IMR-90 (cell line): ENCODE measurements at regions not wholly inside any gene's neighbourhood (a gene's known extent, or its start where the extent isn't known, plus 50 kb on each side); places are given as distances from the start of the nearest gene placed in this dataset.
A peak's percentile ranks its signal among the peaks of the same experiment; 100 is the strongest.

Experiments used
- ATAC-seq: fragments of 200-7000 bp; cut with Tn5 transposase; 2 replicates; pipeline ENCODE4 v1.9.1; 2020; ENCODE audit warnings: low read depth, mild to moderate bottlenecking, moderate library complexity
- BruUV-seq: library from RNA; stranded (reverse); fragments of 400-500 nt; replicated peaks from 2 replicates; lab custom pipeline; 2021; lab: Mats Ljungman, UMichigan
- CTCF ChIA-PET: fragments of 300-600 bp; formaldehyde crosslinking; extraction: SDS; loops from one replicate; lab custom pipeline; 2021; ENCODE audit warnings: antibody characterized with exemption; lab: Yijun Ruan, JAX
- POLR2A ChIA-PET: fragments of 300-600 bp; sonication (Branson Sonifier 250); formaldehyde crosslinking; loops from one replicate; lab custom pipeline; 2022; ENCODE audit warnings: antibody characterized with exemption; ENCODE audit not compliant: unreplicated experiment; lab: Charles Lee
- DNase-seq: peaks from one replicate; pipeline ENCODE4 v3.0.0; 2013
- H2AFZ ChIP-seq: replicated peaks from 2 replicates; pipeline ENCODE3; 2013; ENCODE audit warnings: low read length, mild to moderate bottlenecking; ENCODE audit not compliant: poor library complexity
- H2AK5ac ChIP-seq: 2 replicates; pipeline ENCODE4 v1.6.1; 2013; ENCODE audit warnings: low read depth, low read length, inconsistent platforms
- H2AK9ac ChIP-seq: replicated peaks from 2 replicates; pipeline ENCODE3; 2013; ENCODE audit warnings: mild to moderate bottlenecking, low read depth, low read length, moderate library complexity; ENCODE audit not compliant: poor library complexity
- H2BK120ac ChIP-seq: 2 replicates; pipeline ENCODE4 v1.6.1; 2013; ENCODE audit warnings: low read depth, low read length, inconsistent platforms
- H2BK15ac ChIP-seq: 3 replicates; pipeline ENCODE4 v1.6.1; 2013; ENCODE audit warnings: low read depth, low read length, inconsistent platforms
- H2BK20ac ChIP-seq: 2 replicates; pipeline ENCODE4 v1.6.1; 2013; ENCODE audit warnings: low read depth, mild to moderate bottlenecking, inconsistent platforms, low read length, moderate library complexity
- H2BK5ac ChIP-seq: 2 replicates; pipeline ENCODE4 v1.6.1; 2013; ENCODE audit warnings: mild to moderate bottlenecking, low read depth, low read length, inconsistent platforms; ENCODE audit not compliant: poor library complexity, severe bottlenecking
- H3K14ac ChIP-seq: replicated peaks from 2 replicates; pipeline ENCODE4 v1.6.1; 2013; ENCODE audit warnings: low read depth, low read length, inconsistent platforms
- H3K18ac ChIP-seq: 2 replicates; pipeline ENCODE4 v1.6.1; 2013; ENCODE audit warnings: low read depth, low read length, control low read depth
- H3K23ac ChIP-seq: 2 replicates; pipeline ENCODE4 v1.6.1; 2013; ENCODE audit warnings: low read depth, low read length, inconsistent platforms
- H3K27ac ChIP-seq: 2 replicates; pipeline ENCODE4 v1.5.1; 2013; ENCODE audit warnings: mild to moderate bottlenecking, control low read depth, low read length; ENCODE audit not compliant: insufficient read depth
- H3K27me3 ChIP-seq: 2 replicates; pipeline ENCODE4 v1.6.1; 2013; ENCODE audit warnings: low read length; ENCODE audit not compliant: control insufficient read depth, insufficient read depth
- H3K36me3 ChIP-seq: 2 replicates; pipeline ENCODE4 v1.6.1; 2013; ENCODE audit warnings: low read length, mixed read lengths; ENCODE audit not compliant: control insufficient read depth, insufficient read depth
- H3K4ac ChIP-seq: 2 replicates; pipeline ENCODE4 v1.6.1; 2013; ENCODE audit warnings: low read depth, low read length, inconsistent platforms
- H3K4me1 ChIP-seq: 2 replicates; pipeline ENCODE4 v1.6.1; 2013; ENCODE audit warnings: low read length, mixed read lengths; ENCODE audit not compliant: control insufficient read depth, insufficient read depth
- H3K4me2 ChIP-seq: 2 replicates; pipeline ENCODE4 v1.6.1; 2013; ENCODE audit warnings: low read depth, mild to moderate bottlenecking, control low read depth, low read length, moderate library complexity
- H3K4me3 ChIP-seq: 2 replicates; pipeline ENCODE4 v1.5.1; 2013; ENCODE audit warnings: low read depth, mild to moderate bottlenecking, control low read depth, low read length, moderate library complexity; ENCODE audit not compliant: insufficient read depth
- H3K56ac ChIP-seq: 2 replicates; pipeline ENCODE4 v1.6.1; 2013; ENCODE audit warnings: low read length, inconsistent platforms; ENCODE audit not compliant: insufficient read depth; ENCODE audit errors: extremely low read depth
- H3K79me1 ChIP-seq, 2 experiments: 2 replicates each; pipeline ENCODE4 v1.6.1; 2013; ENCODE audit warnings: low read length in 2 of 2, inconsistent platforms in 1 of 2, low read depth in 1 of 2
- H3K9ac ChIP-seq: 2 replicates; pipeline ENCODE4 v1.6.1; 2013; ENCODE audit warnings: low read depth, low read length, control low read depth
- H3K9me1 ChIP-seq: 2 replicates; pipeline ENCODE4 v1.6.1; 2013; ENCODE audit warnings: low read length, inconsistent platforms; ENCODE audit not compliant: insufficient read depth
- H3K9me3 ChIP-seq: 2 replicates; pipeline ENCODE4 v1.6.1; 2013; ENCODE audit warnings: low read length; ENCODE audit not compliant: control insufficient read depth, insufficient read depth
- H4K20me1 ChIP-seq: 2 replicates; pipeline ENCODE4 v1.6.1; 2013; ENCODE audit warnings: low read length, inconsistent platforms; ENCODE audit not compliant: insufficient read depth
- H4K5ac ChIP-seq: 2 replicates; pipeline ENCODE4 v1.6.1; 2013; ENCODE audit warnings: mild to moderate bottlenecking, low read depth, low read length, control low read depth
- H4K8ac ChIP-seq, 2 experiments: 2 replicates each; pipeline ENCODE4 v1.6.1; 2013; ENCODE audit warnings: low read depth in 2 of 2, low read length in 2 of 2, control low read depth in 1 of 2, inconsistent platforms in 1 of 2
- H4K91ac ChIP-seq: 2 replicates; pipeline ENCODE4 v1.6.1; 2013; ENCODE audit warnings: low read depth, low read length, inconsistent platforms; ENCODE audit not compliant: insufficient read depth
- BHLHE40 ChIP-seq: fragments of 150-350 bp; IDR thresholded peaks from 2 replicates; pipeline ENCODE4 v1.6.1; 2016; ENCODE audit warnings: mild to moderate bottlenecking, low read depth, low read length
- CEBPB ChIP-seq: IDR thresholded peaks from 2 replicates; pipeline ENCODE4 v1.6.1; 2012; ENCODE audit warnings: low read depth, low read length, improper control_type of control experiment
- CHD1 ChIP-seq: IDR thresholded peaks from 2 replicates; pipeline ENCODE4 v1.6.1; 2012; ENCODE audit warnings: low read depth, low read length, improper control_type of control experiment
- ELK1 ChIP-seq: fragments of 150-350 bp; IDR thresholded peaks from 2 replicates; pipeline ENCODE4 v1.6.1; 2016; ENCODE audit warnings: low read depth, mild to moderate bottlenecking, low read length, moderate library complexity, borderline replicate concordance
- FOS ChIP-seq: fragments of 150-350 bp; IDR thresholded peaks from 2 replicates; pipeline ENCODE4 v1.6.1; 2016; ENCODE audit warnings: low read depth, low read length
- MAFK ChIP-seq: IDR thresholded peaks from 2 replicates; pipeline ENCODE4 v1.6.1; 2012; ENCODE audit warnings: low read depth, low read length, improper control_type of control experiment
- MAZ ChIP-seq: IDR thresholded peaks from 2 replicates; pipeline ENCODE4 v1.6.1; 2012; ENCODE audit warnings: low read depth, mild to moderate bottlenecking, low read length, improper control_type of control experiment, moderate library complexity, borderline replicate concordance
- MXI1 ChIP-seq: IDR thresholded peaks from 2 replicates; pipeline ENCODE4 v1.6.1; 2012; ENCODE audit warnings: low read depth, mild to moderate bottlenecking, low read length, moderate library complexity, borderline replicate concordance
- NFE2L2 ChIP-seq: fragments of 150-350 bp; IDR thresholded peaks from 2 replicates; pipeline ENCODE4 v1.6.1; 2016; ENCODE audit warnings: low read depth, mild to moderate bottlenecking, low read length
- POLR2A ChIP-seq: IDR thresholded peaks from 2 replicates; pipeline ENCODE4 v1.6.1; 2012; ENCODE audit warnings: mild to moderate bottlenecking, low read depth, low read length
- RAD21 ChIP-seq: IDR thresholded peaks from 2 replicates; pipeline ENCODE4 v1.6.1; 2012; ENCODE audit warnings: low read length, improper control_type of control experiment
- RCOR1 ChIP-seq: IDR thresholded peaks from 2 replicates; pipeline ENCODE4 v1.6.1; 2012; ENCODE audit warnings: mild to moderate bottlenecking, low read length, improper control_type of control experiment; ENCODE audit not compliant: insufficient replicate concordance
- RFX5 ChIP-seq: IDR thresholded peaks from 2 replicates; pipeline ENCODE4 v1.8.0; 2012; ENCODE audit warnings: low read depth, mild to moderate bottlenecking, low read length, moderate library complexity
- SMC3 ChIP-seq: fragments of 150-350 bp; IDR thresholded peaks from 2 replicates; pipeline ENCODE4 v1.6.1; 2016; ENCODE audit warnings: low read depth, mild to moderate bottlenecking, antibody characterized with exemption, low read length, moderate library complexity
- USF2 ChIP-seq: fragments of 150-350 bp; IDR thresholded peaks from 2 replicates; pipeline ENCODE4 v1.6.1; 2017; ENCODE audit warnings: mild to moderate bottlenecking, antibody characterized with exemption, low read length, low read depth
- WGBS, 2 experiments: methylation state at CpG; one replicate each; pipeline versions ENCODE4 v1.1.5 to v1.1.7; 2013; ENCODE audit warnings: missing lambda C conversion rate in 2 of 2; ENCODE audit not compliant: insufficient read length in 1 of 2; ENCODE audit errors: extremely low coverage in 2 of 2; 5-methylcytosine and 5-hydroxymethylcytosine counted together
- dilution Hi-C: fragments of 300-500 bp; cut with HindIII; formaldehyde crosslinking; loops from one replicate; pipeline ENCODE4 v1.14.3; 2018; ENCODE audit warnings: low sequenced_read_pairs; ENCODE audit not compliant: unreplicated experiment
- in situ Hi-C: fragments of 300-500 bp; cut with MboI; formaldehyde crosslinking; loops from 3 replicates; pipeline ENCODE4 v1.14.3; 2019; ENCODE audit warnings: low sequenced_read_pairs, inconsistent platforms, mixed read lengths
- intact Hi-C: fragments of 100-400 bp; cut with micrococcal nuclease; formaldehyde crosslinking; loops from 2 replicates; pipeline ENCODE4 v1.10.0; 2022
- TF ChIP-seq, protein P1 (sequence below): conservative IDR thresholded peaks from 2 replicates; pipeline ENCODE4 v1.5.1; 2012; ENCODE audit warnings: mild to moderate bottlenecking, low read depth, low read length, improper control_type of control experiment

- BruUV-seq: no TSS peak
- ATAC-seq: no peak
- H2BK120ac ChIP-seq: no peak overlapping the region
Measured at GRCh38 chr1:29650476-29650875, 414.2 kb downstream of the PTPRU start.

More at GRCh38 chr1:29650476-29650875, 414.2 kb downstream of the PTPRU start:
- Histone ChIP-seq H3K18ac (no peak overlapping the region), H3K36me3 (no peaks in the 10 kb centered on the region), H3K9me1 (no peaks in the 10 kb centered on the region), H3K4me2 (no peak overlapping the region), H3K4me3 (no peak overlapping the region), H3K27ac (no peak overlapping the region), H4K91ac (no peak overlapping the region), H3K56ac (no peak overlapping the region), H3K4ac (no peak overlapping the region), H3K9me3 (no peaks in the 10 kb centered on the region), H4K5ac (no peak overlapping the region), H4K20me1 (no peaks in the 10 kb centered on the region), H3K23ac (no peak overlapping the region), H3K79me1 (no peaks in the 10 kb centered on the region), H2BK5ac (no peak overlapping the region), H4K8ac (no peak overlapping the region), H2BK20ac (no peak overlapping the region), H2AFZ (peak overlapping the region; percentile 23), H3K27me3 (peaks cover 4% of the 10 kb centered on the region), H3K9ac (no peak overlapping the region), H2AK5ac (no peak overlapping the region), H2BK15ac (no peak overlapping the region), H3K4me1 (no peaks in the 10 kb centered on the region), H3K14ac (no peak overlapping the region), H2AK9ac (no peak overlapping the region)
- CTCF ChIA-PET: no interaction called here
- POLR2A ChIA-PET: no interaction called here
- intact Hi-C loops: no loop called here
- dilution Hi-C loops: no loop called here
- in situ Hi-C loops: no loop called here
- TF ChIP-seq POLR2A (no peak), NFE2L2 (no peak), CHD1 (no peak), FOS (no peak), MAFK (no peak), MXI1 (no peak), SMC3 (no peak), BHLHE40 (no peak), RCOR1 (no peak), ELK1 (no peak), USF2 (no peak), MAZ (no peak), RFX5 (no peak), CEBPB (no peak), RAD21 (no peak)
- TF ChIP-seq, protein P1, sequence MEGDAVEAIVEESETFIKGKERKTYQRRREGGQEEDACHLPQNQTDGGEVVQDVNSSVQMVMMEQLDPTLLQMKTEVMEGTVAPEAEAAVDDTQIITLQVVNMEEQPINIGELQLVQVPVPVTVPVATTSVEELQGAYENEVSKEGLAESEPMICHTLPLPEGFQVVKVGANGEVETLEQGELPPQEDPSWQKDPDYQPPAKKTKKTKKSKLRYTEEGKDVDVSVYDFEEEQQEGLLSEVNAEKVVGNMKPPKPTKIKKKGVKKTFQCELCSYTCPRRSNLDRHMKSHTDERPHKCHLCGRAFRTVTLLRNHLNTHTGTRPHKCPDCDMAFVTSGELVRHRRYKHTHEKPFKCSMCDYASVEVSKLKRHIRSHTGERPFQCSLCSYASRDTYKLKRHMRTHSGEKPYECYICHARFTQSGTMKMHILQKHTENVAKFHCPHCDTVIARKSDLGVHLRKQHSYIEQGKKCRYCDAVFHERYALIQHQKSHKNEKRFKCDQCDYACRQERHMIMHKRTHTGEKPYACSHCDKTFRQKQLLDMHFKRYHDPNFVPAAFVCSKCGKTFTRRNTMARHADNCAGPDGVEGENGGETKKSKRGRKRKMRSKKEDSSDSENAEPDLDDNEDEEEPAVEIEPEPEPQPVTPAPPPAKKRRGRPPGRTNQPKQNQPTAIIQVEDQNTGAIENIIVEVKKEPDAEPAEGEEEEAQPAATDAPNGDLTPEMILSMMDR: no peak
- no peak for DNase-seq
- WGBS, 2 experiments: no CpG with 5 or more reads among the region's 3 CpGs
